Activated B cell treated with CpG ODN at 0.5 μM for 24 hours (primary cell): ENCODE measurements at regions not wholly inside any gene's neighbourhood (a gene's known extent, or its start where the extent isn't known, plus 50 kb on each side); places are given as distances from the start of the nearest gene placed in this dataset.

ENCODE experiments used
- ATAC-seq: fragments of 200-7000 bp; cut with Tn5 transposase; one replicate; pipeline ENCODE4 v1.10.0; 2021; ENCODE audit warnings: low read depth, mild to moderate bottlenecking, moderate library complexity
- CTCF ChIA-PET: fragments of 350-600 bp; sonication (Branson Sonifier 250); formaldehyde crosslinking; loops from one replicate; lab custom pipeline; 2021; ENCODE audit warnings: antibody characterized with exemption; lab: Charles Lee
- POLR2A ChIA-PET: fragments of 350-600 bp; sonication (Branson Sonifier 250); formaldehyde crosslinking; loops from one replicate; lab custom pipeline; 2021; ENCODE audit warnings: antibody characterized with exemption; lab: Charles Lee
- DNase-seq: peaks from one replicate; pipeline ENCODE4 v3.0.0; 2022
- H3K27ac Mint-ChIP-seq: one replicate; pipeline ENCODE4 v1.8.0; 2020; ENCODE audit warnings: mixed read lengths
- H3K27me3 Mint-ChIP-seq: one replicate; pipeline ENCODE4 v1.8.0; 2021; ENCODE audit warnings: mixed read lengths
- H3K36me3 Mint-ChIP-seq: one replicate; pipeline ENCODE4 v1.8.0; 2021; ENCODE audit warnings: low read depth, mixed read lengths
- H3K4me1 Mint-ChIP-seq: one replicate; pipeline ENCODE4 v1.8.0; 2021; ENCODE audit warnings: mixed read lengths
- H3K4me3 Mint-ChIP-seq: one replicate; pipeline ENCODE4 v1.8.0; 2020; ENCODE audit warnings: mild to moderate bottlenecking, mixed read lengths
- H3K9me3 Mint-ChIP-seq: one replicate; pipeline ENCODE4 v1.8.0; 2020; ENCODE audit warnings: mixed read lengths
- CTCF ChIP-seq: fragments of 200-600 bp; IDR thresholded peaks from one replicate; pipeline ENCODE4 v1.8.0; 2022; ENCODE audit warnings: antibody characterized with exemption, mild to moderate bottlenecking
- intact Hi-C: fragments of 100-400 bp; cut with micrococcal nuclease; formaldehyde crosslinking; loops from one replicate; pipeline ENCODE4 v1.15.1; 2024

- ATAC-seq (no peak), DNase-seq (no peak)
- H3K27me3 Mint-ChIP-seq: peaks cover 20% of the 10 kb centered on the region
- TF ChIP-seq CTCF: no peak
- ChIA-PET CTCF (no interaction called here), POLR2A (no interaction called here)
- no peaks in the 10 kb centered on the region for H3K36me3 Mint-ChIP-seq
- H3K4me3 Mint-ChIP-seq: no peak overlapping the region
- no peaks in the 10 kb centered on the region for H3K9me3 Mint-ChIP-seq
- intact Hi-C loops: no loop called here
- H3K27ac Mint-ChIP-seq: no peak overlapping the region
- H3K4me1 Mint-ChIP-seq: no peaks in the 10 kb centered on the region
Observed at GRCh38 chr1:112285746-112286145, 110.3 kb upstream of the CTTNBP2NL start.

GRCh38 chr1:112296908-112297307 is 99.1 kb upstream of the CTTNBP2NL start:
- Mint-ChIP-seq H3K4me1 (no peaks in the 10 kb centered on the region), H3K4me3 (no peak overlapping the region), H3K9me3 (peaks cover 14% of the 10 kb centered on the region), H3K27ac (no peak overlapping the region), H3K36me3 (peaks cover 2% of the 10 kb centered on the region), H3K27me3 (peaks cover 12% of the 10 kb centered on the region)
- ChIA-PET POLR2A (no interaction called here), CTCF (no interaction called here)
- no peak for ATAC-seq
- DNase-seq: no peak
- intact Hi-C loops: no loop called here
- TF ChIP-seq CTCF: no peak

GRCh38 chr1:112297536-112297935 is 98.5 kb upstream of the CTTNBP2NL start:
- DNase-seq (no peak), ATAC-seq (no peak)
- H3K27me3 Mint-ChIP-seq: peaks cover 12% of the 10 kb centered on the region
- TF ChIP-seq CTCF: no peak
- H3K27ac Mint-ChIP-seq: no peak overlapping the region
- ChIA-PET POLR2A (no interaction called here), CTCF (no interaction called here)
- H3K36me3 Mint-ChIP-seq: peaks cover 2% of the 10 kb centered on the region
- intact Hi-C loops: no loop called here
- no peaks in the 10 kb centered on the region for H3K4me1 Mint-ChIP-seq
- peaks cover 14% of the 10 kb centered on the region for H3K9me3 Mint-ChIP-seq
- H3K4me3 Mint-ChIP-seq: no peak overlapping the region

GRCh38 chr1:112298558-112298957 is 97.5 kb upstream of the CTTNBP2NL start:
- no peak for ATAC-seq
- Mint-ChIP-seq H3K27ac (no peak overlapping the region), H3K36me3 (peaks cover 2% of the 10 kb centered on the region), H3K4me1 (no peaks in the 10 kb centered on the region), H3K4me3 (no peak overlapping the region), H3K27me3 (peaks cover 17% of the 10 kb centered on the region), H3K9me3 (peaks cover 14% of the 10 kb centered on the region)
- ChIA-PET CTCF (no interaction called here), POLR2A (no interaction called here)
- no peak for TF ChIP-seq CTCF
- intact Hi-C loops: no loop called here
- DNase-seq: no peak

- H3K4me3 Mint-ChIP-seq: no peak overlapping the region
- no peak for TF ChIP-seq CTCF
- no peaks in the 10 kb centered on the region for H3K9me3 Mint-ChIP-seq
- CTCF ChIA-PET: no interaction called here
- no peak for DNase-seq
- intact Hi-C loops: no loop called here
- POLR2A ChIA-PET: no interaction called here
- no peaks in the 10 kb centered on the region for H3K4me1 Mint-ChIP-seq
- no peaks in the 10 kb centered on the region for H3K36me3 Mint-ChIP-seq
- H3K27me3 Mint-ChIP-seq: peaks cover 13% of the 10 kb centered on the region
- no peak overlapping the region for H3K27ac Mint-ChIP-seq
- no peak for ATAC-seq
Observed at GRCh38 chr1:112304126-112304525, 91.9 kb upstream of the CTTNBP2NL start.
